Neural cell (in vitro differentiated cells): ENCODE measurements at regions not wholly inside any gene's neighbourhood (a gene's known extent, or its start where the extent isn't known, plus 50 kb on each side); places are given as distances from the start of the nearest gene placed in this dataset.
"Not testable (repeated sequence)": the region's sequence is repeated elsewhere in the genome, so short reads cannot be mapped to it uniquely, and the experiment has no call there.

Experiments used
- H2AFZ ChIP-seq: fragments of 200-600, 300-800 bp; sonication (generic), shearing (Covaris generic); 2 replicates; pipeline ENCODE4 v1.6.0; 2014; ENCODE audit warnings: low read depth, mild to moderate bottlenecking, antibody characterized with exemption, low read length, moderate library complexity
- H3F3A ChIP-seq: fragments of 200-600 bp; shearing (Covaris generic); 2 replicates; pipeline ENCODE4 v1.6.1; 2016; ENCODE audit warnings: mild to moderate bottlenecking, moderate library complexity, mixed read lengths, antibody characterized with exemption, low read length; ENCODE audit not compliant: insufficient read depth, poor library complexity, severe bottlenecking
- H3K27ac ChIP-seq: fragments of 200-600, 300-800 bp; sonication (generic), shearing (Covaris generic); 2 replicates; pipeline ENCODE4 v1.5.1; 2014; ENCODE audit warnings: mild to moderate bottlenecking, low read length, moderate library complexity
- H3K27me3 ChIP-seq: fragments of 300-800, 200-600 bp; sonication (generic), shearing (Covaris generic); 2 replicates; pipeline ENCODE4 v1.6.0; 2014; ENCODE audit warnings: mild to moderate bottlenecking, low read depth, low read length, moderate library complexity; ENCODE audit not compliant: insufficient read depth
- H3K36me3 ChIP-seq: fragments of 300-800, 200-600 bp; sonication (generic), shearing (Covaris generic); 2 replicates; pipeline ENCODE4 v1.5.1; 2014; ENCODE audit warnings: mild to moderate bottlenecking, antibody characterized with exemption, low read length, moderate library complexity; ENCODE audit not compliant: insufficient read depth
- H3K4me2 ChIP-seq: fragments of 300-800, 200-600 bp; sonication (generic), shearing (Covaris generic); 2 replicates; pipeline ENCODE4 v1.6.0; 2014; ENCODE audit warnings: mild to moderate bottlenecking, low read length
- H3K4me3 ChIP-seq: fragments of 300-800, 200-600 bp; sonication (generic), shearing (Covaris generic); 2 replicates; pipeline ENCODE4 v1.5.1; 2014; ENCODE audit warnings: mild to moderate bottlenecking, low read length, moderate library complexity
- H3K79me2 ChIP-seq: fragments of 200-600 bp; shearing (Covaris generic); replicated peaks from 2 replicates; pipeline ENCODE4 v1.6.0; 2014; ENCODE audit warnings: mild to moderate bottlenecking, low read length, moderate library complexity; ENCODE audit not compliant: insufficient read depth
- H3K9ac ChIP-seq: fragments of 300-800, 200-600 bp; sonication (generic), shearing (Covaris generic); 2 replicates; pipeline ENCODE4 v1.6.1; 2016; ENCODE audit warnings: mild to moderate bottlenecking, low read length, mixed read lengths
- H3K9me2 ChIP-seq: fragments of 200-600 bp; shearing (Covaris generic); 2 replicates; pipeline ENCODE4 v1.6.1; 2016; ENCODE audit warnings: mild to moderate bottlenecking, low read length, mixed read lengths; ENCODE audit not compliant: insufficient read depth
- H3K9me3 ChIP-seq: fragments of 200-600, 300-800 bp; sonication (generic), shearing (Covaris generic); 2 replicates; pipeline ENCODE4 v1.6.1; 2016; ENCODE audit warnings: mild to moderate bottlenecking, mixed run types, low read length, moderate library complexity, mixed read lengths
- H4K20me1 ChIP-seq: fragments of 200-600 bp; shearing (Covaris generic); 2 replicates; pipeline ENCODE4 v1.6.1; 2016; ENCODE audit warnings: mild to moderate bottlenecking, mixed run types; ENCODE audit not compliant: insufficient read depth
- CTCF ChIP-seq: fragments of 450-650 bp; IDR thresholded peaks from 2 replicates; pipeline ENCODE4 v1.5.1; 2014; ENCODE audit warnings: antibody characterized with exemption, mild to moderate bottlenecking, moderate library complexity; ENCODE audit not compliant: poor library complexity, severe bottlenecking
- EP300 ChIP-seq: fragments of 450-650 bp; conservative IDR thresholded peaks from 2 replicates; pipeline ENCODE4 v1.6.1; 2014; ENCODE audit warnings: antibody characterized with exemption, mild to moderate bottlenecking, moderate library complexity; ENCODE audit not compliant: poor library complexity, severe bottlenecking
- EZH2 ChIP-seq: fragments of 200-600, 300-800 bp; shearing (Covaris generic), sonication (generic); IDR thresholded peaks from 2 replicates; pipeline ENCODE4 v1.6.1; 2014; ENCODE audit warnings: antibody characterized with exemption, low read length, borderline replicate concordance, mild to moderate bottlenecking; ENCODE audit not compliant: insufficient read depth, poor library complexity, severe bottlenecking
- MXI1 ChIP-seq: fragments of 450-650 bp; conservative IDR thresholded peaks from 2 replicates; pipeline ENCODE4 v1.6.1; 2014; ENCODE audit warnings: antibody characterized with exemption, mild to moderate bottlenecking; ENCODE audit not compliant: poor library complexity, severe bottlenecking
- POLR2AphosphoS5 ChIP-seq: IDR thresholded peaks from 2 replicates; pipeline ENCODE4 v1.6.1; 2012
- RAD21 ChIP-seq: fragments of 450-650 bp; conservative IDR thresholded peaks from 2 replicates; pipeline ENCODE4 v1.6.1; 2014; ENCODE audit warnings: antibody characterized with exemption, mild to moderate bottlenecking, moderate library complexity
- SMC3 ChIP-seq: fragments of 450-650 bp; conservative IDR thresholded peaks from 2 replicates; pipeline ENCODE4 v1.6.1; 2014; ENCODE audit warnings: antibody characterized with exemption, mild to moderate bottlenecking, moderate library complexity; ENCODE audit not compliant: poor library complexity
- TAF1 ChIP-seq: IDR thresholded peaks from 2 replicates; pipeline ENCODE4 v1.6.1; 2012; ENCODE audit warnings: low read depth
- TF ChIP-seq, protein P1 (sequence below): IDR thresholded peaks from 2 replicates; pipeline ENCODE4 v1.6.1; 2012; ENCODE audit warnings: borderline replicate concordance

DNA sequence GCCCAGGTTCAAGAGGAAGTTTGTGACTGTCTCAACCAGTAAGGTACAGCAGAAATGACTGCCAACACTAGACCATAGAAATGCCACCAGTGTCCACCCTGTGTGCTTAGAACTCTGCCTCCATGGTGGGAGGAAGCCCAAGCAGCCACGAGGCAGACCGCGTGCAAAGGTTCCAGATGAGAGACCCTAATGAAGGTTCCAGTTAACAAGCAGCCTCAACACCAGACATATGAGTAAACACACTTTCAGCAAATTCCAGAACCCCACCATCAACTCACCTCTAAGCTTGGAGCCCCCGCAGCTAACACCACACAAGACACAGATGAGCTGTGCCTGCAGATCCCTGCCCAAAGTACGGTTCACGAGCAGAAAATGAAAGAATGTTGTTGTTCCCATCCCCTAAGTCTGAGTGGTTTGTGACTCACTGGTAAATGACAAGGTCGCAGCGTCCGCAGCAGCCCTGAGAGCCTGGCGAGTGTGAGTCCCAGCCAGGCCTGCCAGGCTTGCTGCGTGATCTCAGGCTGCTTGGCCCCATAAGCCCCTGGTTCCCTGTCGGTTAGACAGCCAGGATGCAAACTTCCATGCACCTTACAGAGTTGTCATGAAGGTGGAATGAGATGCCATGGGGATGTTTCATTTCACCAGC, 193.7 kb downstream of the C16orf95 start:
- Histone ChIP-seq H4K20me1 (no peaks in the 10 kb centered on the region), H3K4me3 (no peak overlapping the region), H3K9ac (no peak overlapping the region), H3K36me3 (no peaks in the 10 kb centered on the region), H3K4me2 (no peak overlapping the region), H3K9me3 (no peaks in the 10 kb centered on the region), H3K27me3 (no peaks in the 10 kb centered on the region), H3K9me2 (no peaks in the 10 kb centered on the region), H2AFZ (no peak overlapping the region), H3K79me2 (no peaks in the 10 kb centered on the region), H3K27ac (no peak overlapping the region), H3F3A (no peaks in the 10 kb centered on the region)
- no peak for TF ChIP-seq POLR2AphosphoS5
- no peak for TF ChIP-seq TAF1
- TF ChIP-seq EP300: no peak
- TF ChIP-seq, protein P1, sequence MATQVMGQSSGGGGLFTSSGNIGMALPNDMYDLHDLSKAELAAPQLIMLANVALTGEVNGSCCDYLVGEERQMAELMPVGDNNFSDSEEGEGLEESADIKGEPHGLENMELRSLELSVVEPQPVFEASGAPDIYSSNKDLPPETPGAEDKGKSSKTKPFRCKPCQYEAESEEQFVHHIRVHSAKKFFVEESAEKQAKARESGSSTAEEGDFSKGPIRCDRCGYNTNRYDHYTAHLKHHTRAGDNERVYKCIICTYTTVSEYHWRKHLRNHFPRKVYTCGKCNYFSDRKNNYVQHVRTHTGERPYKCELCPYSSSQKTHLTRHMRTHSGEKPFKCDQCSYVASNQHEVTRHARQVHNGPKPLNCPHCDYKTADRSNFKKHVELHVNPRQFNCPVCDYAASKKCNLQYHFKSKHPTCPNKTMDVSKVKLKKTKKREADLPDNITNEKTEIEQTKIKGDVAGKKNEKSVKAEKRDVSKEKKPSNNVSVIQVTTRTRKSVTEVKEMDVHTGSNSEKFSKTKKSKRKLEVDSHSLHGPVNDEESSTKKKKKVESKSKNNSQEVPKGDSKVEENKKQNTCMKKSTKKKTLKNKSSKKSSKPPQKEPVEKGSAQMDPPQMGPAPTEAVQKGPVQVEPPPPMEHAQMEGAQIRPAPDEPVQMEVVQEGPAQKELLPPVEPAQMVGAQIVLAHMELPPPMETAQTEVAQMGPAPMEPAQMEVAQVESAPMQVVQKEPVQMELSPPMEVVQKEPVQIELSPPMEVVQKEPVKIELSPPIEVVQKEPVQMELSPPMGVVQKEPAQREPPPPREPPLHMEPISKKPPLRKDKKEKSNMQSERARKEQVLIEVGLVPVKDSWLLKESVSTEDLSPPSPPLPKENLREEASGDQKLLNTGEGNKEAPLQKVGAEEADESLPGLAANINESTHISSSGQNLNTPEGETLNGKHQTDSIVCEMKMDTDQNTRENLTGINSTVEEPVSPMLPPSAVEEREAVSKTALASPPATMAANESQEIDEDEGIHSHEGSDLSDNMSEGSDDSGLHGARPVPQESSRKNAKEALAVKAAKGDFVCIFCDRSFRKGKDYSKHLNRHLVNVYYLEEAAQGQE: no peak
- TF ChIP-seq RAD21: no peak
- no peak for TF ChIP-seq CTCF
- TF ChIP-seq MXI1: no peak
- no peak for TF ChIP-seq EZH2
- TF ChIP-seq SMC3: no peak

- H3K9me2 ChIP-seq, H3K27ac ChIP-seq, H3K9ac ChIP-seq, H3K36me3 ChIP-seq, H3F3A ChIP-seq, H3K79me2 ChIP-seq, H3K4me2 ChIP-seq, H3K4me3 ChIP-seq, H4K20me1 ChIP-seq, H3K9me3 ChIP-seq, H2AFZ ChIP-seq, H3K27me3 ChIP-seq: not testable (repeated sequence)
Measured at GRCh38 chr16:87124405-87124804, 192.8 kb downstream of the C16orf95 start.
